Body of pancreas (tissue), 4 donors: ENCODE measurements at regions not wholly inside any gene's neighbourhood (a gene's known extent, or its start where the extent isn't known, plus 50 kb on each side); places are given as distances from the start of the nearest gene placed in this dataset.

ENCODE experiments used
- POLR2A ChIP-seq, 3 donors: fragments of 450-650 bp; IDR thresholded peaks; one replicate each; pipeline ENCODE4 v1.6.1; 2016; ENCODE audit warnings: antibody characterized with exemption in 3 of 3, mild to moderate bottlenecking in 2 of 3
- TF ChIP-seq, protein P1 (sequence below), 7 experiments: fragments of 450-650 bp in 4 of 7; fragments of 200-600 bp in 3 of 7; sonication (generic) in 3 of 7; IDR thresholded peaks; one replicate each; pipeline ENCODE4 v1.5.1; 2016 to 2019; ENCODE audit warnings: antibody characterized with exemption in 7 of 7

DNA sequence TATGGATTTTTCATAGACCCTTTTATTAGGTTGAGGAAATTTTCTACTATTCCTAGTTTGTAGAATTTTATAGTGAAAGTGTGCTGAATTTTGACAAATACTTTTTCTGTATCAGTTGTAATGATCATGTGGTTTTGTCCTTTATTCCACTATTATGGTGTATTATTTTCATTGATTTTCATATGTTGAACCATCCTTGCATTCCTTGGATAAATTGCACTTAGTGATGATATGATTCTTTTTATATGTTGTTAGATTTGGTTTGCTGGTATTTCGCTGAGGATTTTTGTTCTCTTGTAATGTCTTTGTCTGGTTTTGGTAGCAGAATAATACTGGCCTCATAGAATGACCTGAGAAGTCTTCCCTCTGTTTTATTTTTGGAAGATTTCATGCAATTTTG is 140.6 kb upstream of the CDK6 start:
- TF ChIP-seq, protein P1, sequence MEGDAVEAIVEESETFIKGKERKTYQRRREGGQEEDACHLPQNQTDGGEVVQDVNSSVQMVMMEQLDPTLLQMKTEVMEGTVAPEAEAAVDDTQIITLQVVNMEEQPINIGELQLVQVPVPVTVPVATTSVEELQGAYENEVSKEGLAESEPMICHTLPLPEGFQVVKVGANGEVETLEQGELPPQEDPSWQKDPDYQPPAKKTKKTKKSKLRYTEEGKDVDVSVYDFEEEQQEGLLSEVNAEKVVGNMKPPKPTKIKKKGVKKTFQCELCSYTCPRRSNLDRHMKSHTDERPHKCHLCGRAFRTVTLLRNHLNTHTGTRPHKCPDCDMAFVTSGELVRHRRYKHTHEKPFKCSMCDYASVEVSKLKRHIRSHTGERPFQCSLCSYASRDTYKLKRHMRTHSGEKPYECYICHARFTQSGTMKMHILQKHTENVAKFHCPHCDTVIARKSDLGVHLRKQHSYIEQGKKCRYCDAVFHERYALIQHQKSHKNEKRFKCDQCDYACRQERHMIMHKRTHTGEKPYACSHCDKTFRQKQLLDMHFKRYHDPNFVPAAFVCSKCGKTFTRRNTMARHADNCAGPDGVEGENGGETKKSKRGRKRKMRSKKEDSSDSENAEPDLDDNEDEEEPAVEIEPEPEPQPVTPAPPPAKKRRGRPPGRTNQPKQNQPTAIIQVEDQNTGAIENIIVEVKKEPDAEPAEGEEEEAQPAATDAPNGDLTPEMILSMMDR (IDR thresholded peaks at IDR 0.05) = no peak
- no peak for TF ChIP-seq POLR2A (IDR thresholded peaks at IDR 0.05)
